HL-60 (cell line): ENCODE measurements at regions not wholly inside any gene's neighbourhood (a gene's known extent, or its start where the extent isn't known, plus 50 kb on each side); places are given as distances from the start of the nearest gene placed in this dataset.
A peak's percentile ranks its signal among the peaks of the same experiment; 100 is the strongest.

Experiments
- DNase-seq, 2 experiments: peaks; one replicate each; pipeline ENCODE4 v3.0.0-alpha.2; 2010 to 2020; ENCODE audit warnings: low read depth in 1 of 2, low spot score in 1 of 2
- H3K27ac ChIP-seq: fragments of 250-450 bp; sonication (Bioruptor Pico); replicated peaks from 2 replicates; pipeline ENCODE4 v1.5.1; 2020; ENCODE audit warnings: mild to moderate bottlenecking, moderate library complexity
- H3K27me3 ChIP-seq: fragments of 250-450 bp; sonication (Bioruptor Pico); 2 replicates; pipeline ENCODE4 v1.5.1; 2021; ENCODE audit warnings: mild to moderate bottlenecking, moderate library complexity; ENCODE audit not compliant: insufficient read depth, poor library complexity, severe bottlenecking
- H3K4me3 ChIP-seq: replicated peaks from 2 replicates; pipeline ENCODE4 v1.5.1; 2011; ENCODE audit warnings: mild to moderate bottlenecking, control low read depth, low read length; ENCODE audit not compliant: insufficient read depth
- CTCF ChIP-seq: IDR thresholded peaks from one replicate; pipeline ENCODE4 v1.5.1; 2011; ENCODE audit warnings: low read length, control low read depth, inconsistent platforms; ENCODE audit not compliant: insufficient read depth
- GABPA ChIP-seq: IDR thresholded peaks from 2 replicates; pipeline ENCODE4 v1.6.1; 2012; ENCODE audit warnings: low read depth
- POLR2AphosphoS5 ChIP-seq: IDR thresholded peaks from 2 replicates; pipeline ENCODE4 v1.6.1; 2012; ENCODE audit warnings: low read depth
- REST ChIP-seq: IDR thresholded peaks from 2 replicates; pipeline ENCODE4 v1.6.1; 2012; ENCODE audit warnings: low read depth; ENCODE audit not compliant: insufficient replicate concordance
- SPI1 ChIP-seq: IDR thresholded peaks from 2 replicates; pipeline ENCODE4 v1.6.1; 2012; ENCODE audit warnings: low read depth, mild to moderate bottlenecking, borderline replicate concordance

GRCh38 chr5:53389093-53389492 is 91.3 kb upstream of the FST start:
- no peak for TF ChIP-seq SPI1
- TF ChIP-seq POLR2AphosphoS5 = no peak
- TF ChIP-seq CTCF = no peak
- TF ChIP-seq GABPA = no peak
- no peak for TF ChIP-seq REST
- Histone ChIP-seq H3K27me3 (no peaks in the 10 kb centered on the region), H3K27ac (no peak overlapping the region), H3K4me3 (no peak overlapping the region)
- DNase-seq = no peak

- no peak for DNase-seq
- no peaks in the 10 kb centered on the region for H3K27me3 ChIP-seq
- TF ChIP-seq REST (no peak), POLR2AphosphoS5 (no peak), SPI1 (peak; percentile 63), GABPA (no peak), CTCF (no peak)
- no peak overlapping the region for H3K4me3 ChIP-seq
- no peak overlapping the region for H3K27ac ChIP-seq
Observed at GRCh38 chr5:53392073-53392472, 88.4 kb upstream of the FST start.

- Histone ChIP-seq H3K27me3 (no peaks in the 10 kb centered on the region), H3K4me3 (no peak overlapping the region), H3K27ac (no peak overlapping the region)
- no peak for DNase-seq
- no peak for TF ChIP-seq GABPA
- TF ChIP-seq POLR2AphosphoS5 = no peak
- TF ChIP-seq SPI1 = no peak
- no peak for TF ChIP-seq CTCF
- TF ChIP-seq REST = no peak
Observed at GRCh38 chr5:53394808-53395207, 85.6 kb upstream of the FST start.
